ENCODE measurements at regions not wholly inside any gene's neighbourhood (a gene's known extent, or its start where the extent isn't known, plus 50 kb on each side); places are given as distances from the start of the nearest gene placed in this dataset.

DNA sequence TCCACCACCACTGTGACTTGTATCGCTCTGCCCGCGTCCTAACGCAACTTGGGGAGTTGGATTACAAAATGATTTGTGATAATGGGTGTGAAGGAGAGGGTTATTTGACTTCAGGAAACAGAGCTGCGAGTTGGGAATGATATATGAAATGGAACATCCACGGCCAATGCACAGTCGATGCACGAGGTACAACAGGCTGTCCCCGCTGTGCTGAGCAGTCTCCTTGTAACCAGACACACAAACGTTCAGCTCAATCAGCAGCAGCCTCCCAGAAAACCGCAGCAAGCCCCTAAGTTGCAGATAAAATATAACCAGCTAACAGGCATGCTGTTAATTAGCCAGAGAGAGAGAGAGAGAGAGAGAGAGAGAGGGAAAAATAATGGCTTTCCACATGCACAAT, 332.7 kb upstream of the MGMT start:
- TF ChIP-seq EZH2 (IDR thresholded peaks at IDR 0.05; ENCODE audit: borderline replicate concordance, insufficient read depth, low read length, poor library complexity, severe bottlenecking) = no peak
- TF ChIP-seq, protein P1, sequence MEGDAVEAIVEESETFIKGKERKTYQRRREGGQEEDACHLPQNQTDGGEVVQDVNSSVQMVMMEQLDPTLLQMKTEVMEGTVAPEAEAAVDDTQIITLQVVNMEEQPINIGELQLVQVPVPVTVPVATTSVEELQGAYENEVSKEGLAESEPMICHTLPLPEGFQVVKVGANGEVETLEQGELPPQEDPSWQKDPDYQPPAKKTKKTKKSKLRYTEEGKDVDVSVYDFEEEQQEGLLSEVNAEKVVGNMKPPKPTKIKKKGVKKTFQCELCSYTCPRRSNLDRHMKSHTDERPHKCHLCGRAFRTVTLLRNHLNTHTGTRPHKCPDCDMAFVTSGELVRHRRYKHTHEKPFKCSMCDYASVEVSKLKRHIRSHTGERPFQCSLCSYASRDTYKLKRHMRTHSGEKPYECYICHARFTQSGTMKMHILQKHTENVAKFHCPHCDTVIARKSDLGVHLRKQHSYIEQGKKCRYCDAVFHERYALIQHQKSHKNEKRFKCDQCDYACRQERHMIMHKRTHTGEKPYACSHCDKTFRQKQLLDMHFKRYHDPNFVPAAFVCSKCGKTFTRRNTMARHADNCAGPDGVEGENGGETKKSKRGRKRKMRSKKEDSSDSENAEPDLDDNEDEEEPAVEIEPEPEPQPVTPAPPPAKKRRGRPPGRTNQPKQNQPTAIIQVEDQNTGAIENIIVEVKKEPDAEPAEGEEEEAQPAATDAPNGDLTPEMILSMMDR (IDR thresholded peaks at IDR 0.05; ENCODE audit: poor library complexity, severe bottlenecking) = no peak
